Esophagus muscularis mucosa (tissue), 4 donors: ENCODE measurements at regions not wholly inside any gene's neighbourhood (a gene's known extent, or its start where the extent isn't known, plus 50 kb on each side); places are given as distances from the start of the nearest gene placed in this dataset.

Experiments
- CTCF ChIP-seq, 3 experiments: fragments of 200-600 bp in 2 of 3; fragments of 450-650 bp in 1 of 3; sonication (generic) in 2 of 3; IDR thresholded peaks; one replicate each; pipeline ENCODE4 v1.5.1; 2017 to 2019; ENCODE audit warnings: antibody characterized with exemption in 3 of 3, mild to moderate bottlenecking in 2 of 3, moderate library complexity in 1 of 3
- EP300 ChIP-seq: sonication (generic); formaldehyde crosslinking; IDR thresholded peaks from one replicate; pipeline ENCODE4 v1.6.1; 2017; ENCODE audit warnings: antibody characterized with exemption
- POLR2A ChIP-seq: fragments of 450-650 bp; IDR thresholded peaks from one replicate; pipeline ENCODE4 v1.6.1; 2017; ENCODE audit warnings: antibody characterized with exemption, moderate library complexity, mild to moderate bottlenecking, low read depth
- POLR2AphosphoS5 ChIP-seq, 2 donors: sonication (generic); formaldehyde crosslinking; IDR thresholded peaks; one replicate each; pipeline ENCODE4 v1.6.1; 2017; ENCODE audit warnings: antibody characterized with exemption in 2 of 2

- TF ChIP-seq EP300: no peak
- no peak for TF ChIP-seq POLR2A
- no peak for TF ChIP-seq CTCF (IDR thresholded peaks at IDR 0.05)
- TF ChIP-seq POLR2AphosphoS5 (IDR thresholded peaks at IDR 0.05): no peak
Observed at GRCh38 chr13:37270226-37271001, 164.9 kb upstream of the CSNK1A1L start.
